ENCODE measurements at regions not wholly inside any gene's neighbourhood (a gene's known extent, or its start where the extent isn't known, plus 50 kb on each side); places are given as distances from the start of the nearest gene placed in this dataset.

DNA sequence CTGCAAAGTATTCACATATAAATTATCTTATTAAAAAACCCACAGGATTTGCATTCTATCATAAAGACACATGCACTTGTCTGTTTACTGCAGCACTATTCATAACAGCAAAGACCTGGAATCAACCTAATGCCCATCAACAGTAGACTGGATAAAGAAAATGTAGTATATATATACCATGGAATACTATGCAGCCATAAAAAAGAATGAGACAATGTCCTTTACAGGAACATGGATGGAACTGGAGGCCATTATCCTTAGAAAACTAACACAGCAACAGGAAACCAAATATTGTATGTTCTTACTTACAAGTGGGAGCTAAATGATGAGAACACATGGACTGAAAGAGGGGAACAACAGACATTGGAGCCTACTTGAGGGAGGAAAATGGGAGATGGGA is 97.0 kb downstream of the FAM217A start:
- CTCF ChIA-PET = no interaction called here
- no peak overlapping the region for H2BK120ac ChIP-seq (ENCODE audit: low read depth, low read length)

More for the DNA sequence above, 97.0 kb downstream of the FAM217A start:
- peaks cover 7 to 15% of the 10 kb centered on the region in 2 experiments for H3K79me1 ChIP-seq (ENCODE audit: low read depth in 1 of 2, low read length in 2 of 2)
- H3K56ac ChIP-seq (ENCODE audit: extremely low read depth, insufficient read depth, low read length) = no peak overlapping the region
- no peak overlapping the region for H3K4ac ChIP-seq (ENCODE audit: low read depth, low read length)
- ATAC-seq (ENCODE audit: low read depth) (no peak), DNase-seq (no peak)
- no peak overlapping the region for H3K4me2 ChIP-seq (ENCODE audit: low read depth, low read length)
- H2BK15ac ChIP-seq (ENCODE audit: low read depth, low read length) = no peak overlapping the region
- BruUV-seq (replicated peaks) = no TSS peak
- H4K91ac ChIP-seq (ENCODE audit: insufficient read depth, low read depth, low read length) = no peak overlapping the region
- in situ Hi-C loops (cut with MboI; ENCODE audit: low sequenced_read_pairs) (loop anchor here (5.0 to 25.0 kb wide), 2 partner anchors 235 to 870 kb away; partner anchors contain the start of gene BPHL), dilution Hi-C loops (cut with HindIII; ENCODE audit: low sequenced_read_pairs, unreplicated experiment) (no loop called here), intact Hi-C loops (cut with micrococcal nuclease) (no loop called here)
- H3K9me3 ChIP-seq (ENCODE audit: control insufficient read depth, insufficient read depth, low read length) = no peaks in the 10 kb centered on the region
- H2AK9ac ChIP-seq (replicated peaks; ENCODE audit: low read depth, low read length, poor library complexity) = no peak overlapping the region
- H3K4me1 ChIP-seq (ENCODE audit: control insufficient read depth, insufficient read depth, low read length) = peaks cover 4% of the 10 kb centered on the region
- no peak overlapping the region for H2AFZ ChIP-seq (replicated peaks; ENCODE audit: low read length, poor library complexity)
- H3K9ac ChIP-seq (ENCODE audit: low read depth, low read length) = no peak overlapping the region
- no peak overlapping the region for H2AK5ac ChIP-seq (ENCODE audit: low read depth, low read length)
- no peaks in the 10 kb centered on the region for H3K27me3 ChIP-seq (ENCODE audit: control insufficient read depth, insufficient read depth, low read length)
- no peak overlapping the region for H3K18ac ChIP-seq (ENCODE audit: low read depth, low read length)
- H4K20me1 ChIP-seq (ENCODE audit: insufficient read depth, low read length) = no peaks in the 10 kb centered on the region
- POLR2A ChIA-PET (ENCODE audit: unreplicated experiment) = no interaction called here
- H3K4me3 ChIP-seq (ENCODE audit: insufficient read depth, low read depth, low read length) = no peak overlapping the region
- TF ChIP-seq MAFK (IDR thresholded peaks at IDR 0.05; ENCODE audit: low read depth, low read length) (no peak), CHD1 (IDR thresholded peaks at IDR 0.05; ENCODE audit: low read depth, low read length) (no peak), RCOR1 (IDR thresholded peaks at IDR 0.05; ENCODE audit: insufficient replicate concordance, low read length) (no peak), BHLHE40 (IDR thresholded peaks at IDR 0.05; ENCODE audit: low read depth, low read length) (no peak), RAD21 (IDR thresholded peaks at IDR 0.05; ENCODE audit: low read length) (no peak), FOS (IDR thresholded peaks at IDR 0.05; ENCODE audit: low read depth, low read length) (no peak), RFX5 (IDR thresholded peaks at IDR 0.05; ENCODE audit: low read depth, low read length) (no peak), MAZ (IDR thresholded peaks at IDR 0.05; ENCODE audit: borderline replicate concordance, low read depth, low read length) (no peak), MXI1 (IDR thresholded peaks at IDR 0.05; ENCODE audit: borderline replicate concordance, low read depth, low read length) (no peak), NFE2L2 (IDR thresholded peaks at IDR 0.05; ENCODE audit: low read depth, low read length) (no peak), CEBPB (IDR thresholded peaks at IDR 0.05; ENCODE audit: low read depth, low read length) (no peak), SMC3 (IDR thresholded peaks at IDR 0.05; ENCODE audit: low read depth, low read length) (no peak)
- TF ChIP-seq, protein P1, sequence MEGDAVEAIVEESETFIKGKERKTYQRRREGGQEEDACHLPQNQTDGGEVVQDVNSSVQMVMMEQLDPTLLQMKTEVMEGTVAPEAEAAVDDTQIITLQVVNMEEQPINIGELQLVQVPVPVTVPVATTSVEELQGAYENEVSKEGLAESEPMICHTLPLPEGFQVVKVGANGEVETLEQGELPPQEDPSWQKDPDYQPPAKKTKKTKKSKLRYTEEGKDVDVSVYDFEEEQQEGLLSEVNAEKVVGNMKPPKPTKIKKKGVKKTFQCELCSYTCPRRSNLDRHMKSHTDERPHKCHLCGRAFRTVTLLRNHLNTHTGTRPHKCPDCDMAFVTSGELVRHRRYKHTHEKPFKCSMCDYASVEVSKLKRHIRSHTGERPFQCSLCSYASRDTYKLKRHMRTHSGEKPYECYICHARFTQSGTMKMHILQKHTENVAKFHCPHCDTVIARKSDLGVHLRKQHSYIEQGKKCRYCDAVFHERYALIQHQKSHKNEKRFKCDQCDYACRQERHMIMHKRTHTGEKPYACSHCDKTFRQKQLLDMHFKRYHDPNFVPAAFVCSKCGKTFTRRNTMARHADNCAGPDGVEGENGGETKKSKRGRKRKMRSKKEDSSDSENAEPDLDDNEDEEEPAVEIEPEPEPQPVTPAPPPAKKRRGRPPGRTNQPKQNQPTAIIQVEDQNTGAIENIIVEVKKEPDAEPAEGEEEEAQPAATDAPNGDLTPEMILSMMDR (conservative IDR thresholded peaks at IDR 0.05; ENCODE audit: low read depth, low read length) = no peak
- TF ChIP-seq, protein P2, sequence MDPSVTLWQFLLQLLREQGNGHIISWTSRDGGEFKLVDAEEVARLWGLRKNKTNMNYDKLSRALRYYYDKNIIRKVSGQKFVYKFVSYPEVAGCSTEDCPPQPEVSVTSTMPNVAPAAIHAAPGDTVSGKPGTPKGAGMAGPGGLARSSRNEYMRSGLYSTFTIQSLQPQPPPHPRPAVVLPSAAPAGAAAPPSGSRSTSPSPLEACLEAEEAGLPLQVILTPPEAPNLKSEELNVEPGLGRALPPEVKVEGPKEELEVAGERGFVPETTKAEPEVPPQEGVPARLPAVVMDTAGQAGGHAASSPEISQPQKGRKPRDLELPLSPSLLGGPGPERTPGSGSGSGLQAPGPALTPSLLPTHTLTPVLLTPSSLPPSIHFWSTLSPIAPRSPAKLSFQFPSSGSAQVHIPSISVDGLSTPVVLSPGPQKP (IDR thresholded peaks at IDR 0.05; ENCODE audit: borderline replicate concordance, low read depth, low read length) = no peak
- TF ChIP-seq, protein P3, sequence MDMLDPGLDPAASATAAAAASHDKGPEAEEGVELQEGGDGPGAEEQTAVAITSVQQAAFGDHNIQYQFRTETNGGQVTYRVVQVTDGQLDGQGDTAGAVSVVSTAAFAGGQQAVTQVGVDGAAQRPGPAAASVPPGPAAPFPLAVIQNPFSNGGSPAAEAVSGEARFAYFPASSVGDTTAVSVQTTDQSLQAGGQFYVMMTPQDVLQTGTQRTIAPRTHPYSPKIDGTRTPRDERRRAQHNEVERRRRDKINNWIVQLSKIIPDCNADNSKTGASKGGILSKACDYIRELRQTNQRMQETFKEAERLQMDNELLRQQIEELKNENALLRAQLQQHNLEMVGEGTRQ (IDR thresholded peaks at IDR 0.05; ENCODE audit: low read depth, low read length) = no peak
- no peak overlapping the region for H3K14ac ChIP-seq (replicated peaks; ENCODE audit: low read depth, low read length)
- H3K9me1 ChIP-seq (ENCODE audit: insufficient read depth, low read length) = peaks cover 7% of the 10 kb centered on the region
- no peak overlapping the region for H4K8ac ChIP-seq (ENCODE audit: low read depth in 2 of 2, low read length in 2 of 2)
- H3K27ac ChIP-seq (ENCODE audit: insufficient read depth, low read length) = no peak overlapping the region
- H3K23ac ChIP-seq (ENCODE audit: low read depth, low read length) = no peak overlapping the region
- H2BK5ac ChIP-seq (ENCODE audit: low read depth, low read length, poor library complexity, severe bottlenecking) = no peak overlapping the region
- H2BK20ac ChIP-seq (ENCODE audit: low read depth, low read length) = no peak overlapping the region
- H4K5ac ChIP-seq (ENCODE audit: low read depth, low read length) = no peak overlapping the region
- no peaks in the 10 kb centered on the region for H3K36me3 ChIP-seq (ENCODE audit: control insufficient read depth, insufficient read depth, low read length)

All from IMR-90 (cell line).